HEK293T (cell line): ENCODE measurements at regions not wholly inside any gene's neighbourhood (a gene's known extent, or its start where the extent isn't known, plus 50 kb on each side); places are given as distances from the start of the nearest gene placed in this dataset.

Experiments
- FOXM1 ChIP-seq: fragments of 450-650 bp; IDR thresholded peaks from 2 replicates; pipeline ENCODE4 v1.6.1; 2017; ENCODE audit warnings: mild to moderate bottlenecking, borderline replicate concordance
- HDGF ChIP-seq: fragments of 450-650 bp; IDR thresholded peaks from 2 replicates; pipeline ENCODE4 v1.6.1; 2017; ENCODE audit warnings: antibody characterized with exemption, borderline replicate concordance
- L3MBTL2 ChIP-seq: fragments of 450-650 bp; conservative IDR thresholded peaks from 2 replicates; pipeline ENCODE4 v1.6.1; 2016; ENCODE audit warnings: mild to moderate bottlenecking
- LEF1 ChIP-seq: fragments of 450-650 bp; IDR thresholded peaks from 2 replicates; pipeline ENCODE4 v1.6.1; 2017; ENCODE audit warnings: mild to moderate bottlenecking, borderline replicate concordance
- NFRKB ChIP-seq: fragments of 450-650 bp; IDR thresholded peaks from 2 replicates; pipeline ENCODE4 v1.6.1; 2016; ENCODE audit warnings: mild to moderate bottlenecking, moderate library complexity
- SP1 ChIP-seq: fragments of 450-650 bp; IDR thresholded peaks from 2 replicates; pipeline ENCODE4 v1.6.1; 2017

GRCh38 chr12:59023861-59024424 lies 103.6 kb upstream of the LRIG3 start:
- no peak for TF ChIP-seq NFRKB
- no peak for TF ChIP-seq HDGF
- TF ChIP-seq SP1 = no peak
- TF ChIP-seq LEF1 = no peak
- no peak for TF ChIP-seq FOXM1
- TF ChIP-seq L3MBTL2 = no peak
